Hepatocyte (in vitro differentiated cells): ENCODE measurements at regions not wholly inside any gene's neighbourhood (a gene's known extent, or its start where the extent isn't known, plus 50 kb on each side); places are given as distances from the start of the nearest gene placed in this dataset.

Source experiments
- DNase-seq: peaks from one replicate; pipeline ENCODE4 v3.0.0-alpha.2; 2016; ENCODE audit warnings: low spot score
- H2AFZ ChIP-seq: fragments of 200-600 bp; sonication (generic); 2 replicates; pipeline ENCODE4 v1.6.0; 2016; ENCODE audit warnings: antibody characterized with exemption, mild to moderate bottlenecking
- H3K27ac ChIP-seq: fragments of 200-600 bp; sonication (generic); 2 replicates; pipeline ENCODE4 v1.5.1; 2016; ENCODE audit warnings: mild to moderate bottlenecking
- H3K27me3 ChIP-seq: fragments of 200-600 bp; sonication (generic); 2 replicates; pipeline ENCODE4 v1.6.1; 2016
- H3K36me3 ChIP-seq: fragments of 200-600 bp; sonication (generic); replicated peaks from 2 replicates; pipeline ENCODE4 v1.5.1; 2016; ENCODE audit warnings: low read depth; ENCODE audit not compliant: insufficient read depth
- H3K4me1 ChIP-seq: fragments of 200-600 bp; sonication (generic); 2 replicates; pipeline ENCODE4 v1.5.1; 2016; ENCODE audit warnings: mild to moderate bottlenecking, moderate library complexity; ENCODE audit not compliant: insufficient read depth
- H3K4me2 ChIP-seq: fragments of 200-600 bp; sonication (generic); 2 replicates; pipeline ENCODE4 v1.6.0; 2016
- H3K4me3 ChIP-seq: fragments of 200-600 bp; sonication (generic); 2 replicates; pipeline ENCODE4 v1.5.1; 2016; ENCODE audit warnings: mild to moderate bottlenecking
- H3K79me2 ChIP-seq: fragments of 200-600 bp; sonication (generic); 2 replicates; pipeline ENCODE4 v1.6.0; 2017; ENCODE audit warnings: mild to moderate bottlenecking
- H3K9me2 ChIP-seq: fragments of 200-600 bp; sonication (generic); replicated peaks from 2 replicates; pipeline ENCODE4 v1.6.0; 2017; ENCODE audit warnings: mild to moderate bottlenecking; ENCODE audit not compliant: insufficient read depth
- H3K9me3 ChIP-seq: fragments of 200-600 bp; sonication (generic); 2 replicates; pipeline ENCODE4 v1.5.1; 2016; ENCODE audit warnings: low read depth, mild to moderate bottlenecking
- H4K20me1 ChIP-seq: fragments of 200-600 bp; sonication (generic); 2 replicates; pipeline ENCODE4 v1.6.0; 2016; ENCODE audit warnings: mild to moderate bottlenecking; ENCODE audit not compliant: insufficient read depth, poor library complexity, severe bottlenecking
- CTCF ChIP-seq: fragments of 200-600 bp; sonication (generic); IDR thresholded peaks from 2 replicates; pipeline ENCODE4 v1.5.1; 2016; ENCODE audit warnings: antibody characterized with exemption, mild to moderate bottlenecking; ENCODE audit not compliant: poor library complexity
- EZH2 ChIP-seq: fragments of 200-600 bp; sonication (generic); IDR thresholded peaks from 2 replicates; pipeline ENCODE4 v1.6.1; 2016; ENCODE audit warnings: antibody characterized with exemption, mild to moderate bottlenecking, borderline replicate concordance
- EZH2phosphoT487 ChIP-seq: fragments of 200-600 bp; sonication (generic); IDR thresholded peaks from one replicate; pipeline ENCODE4 v1.6.1; 2018; ENCODE audit warnings: antibody characterized with exemption, mild to moderate bottlenecking, low read depth, moderate library complexity; ENCODE audit not compliant: unreplicated experiment, severe bottlenecking
- WGBS: methylation state at CpG from one replicate; pipeline ENCODE4 v1.1.6; 2016; ENCODE audit warnings: low lambda C conversion rate; ENCODE audit errors: missing lambda C conversion rate; 5-methylcytosine and 5-hydroxymethylcytosine counted together

GRCh38 chr2:109057686-109058085 lies 68.7 kb upstream of the EDAR start:
- no peaks in the 10 kb centered on the region for H3K9me3 ChIP-seq
- DNase-seq: no peak
- WGBS: 76% methylated on average over 9 of the region's 9 CpGs

GRCh38 chr2:109055435-109055834 lies 66.4 kb upstream of the EDAR start:
- TF ChIP-seq EZH2: no peak
- no peak for TF ChIP-seq EZH2phosphoT487
- no peak for TF ChIP-seq CTCF
- WGBS: 91% methylated on average over 14 of the region's 14 CpGs
- Histone ChIP-seq H3K4me2 (no peak overlapping the region), H3K27ac (no peak overlapping the region), H3K9me2 (no peaks in the 10 kb centered on the region), H3K36me3 (no peaks in the 10 kb centered on the region), H4K20me1 (no peaks in the 10 kb centered on the region), H2AFZ (no peak overlapping the region), H3K27me3 (no peaks in the 10 kb centered on the region), H3K9me3 (no peaks in the 10 kb centered on the region), H3K79me2 (no peaks in the 10 kb centered on the region), H3K4me1 (no peaks in the 10 kb centered on the region), H3K4me3 (no peak overlapping the region)
- DNase-seq: no peak

More at GRCh38 chr2:109057686-109058085, 68.7 kb upstream of the EDAR start:
- Histone ChIP-seq H2AFZ (no peak overlapping the region), H3K79me2 (no peaks in the 10 kb centered on the region), H3K36me3 (no peaks in the 10 kb centered on the region), H3K4me3 (no peak overlapping the region), H4K20me1 (no peaks in the 10 kb centered on the region), H3K4me1 (peaks cover 5% of the 10 kb centered on the region), H3K4me2 (no peak overlapping the region), H3K27ac (no peak overlapping the region), H3K9me2 (no peaks in the 10 kb centered on the region), H3K27me3 (no peaks in the 10 kb centered on the region)
- TF ChIP-seq CTCF (no peak), EZH2phosphoT487 (no peak), EZH2 (no peak)

- Histone ChIP-seq H4K20me1 (no peaks in the 10 kb centered on the region), H3K9me2 (no peaks in the 10 kb centered on the region), H3K27ac (no peak overlapping the region), H3K27me3 (no peaks in the 10 kb centered on the region), H3K4me2 (no peak overlapping the region), H3K36me3 (no peaks in the 10 kb centered on the region), H3K9me3 (no peaks in the 10 kb centered on the region), H3K4me1 (no peaks in the 10 kb centered on the region), H3K79me2 (no peaks in the 10 kb centered on the region), H3K4me3 (no peak overlapping the region), H2AFZ (no peak overlapping the region)
- TF ChIP-seq EZH2phosphoT487 (no peak), CTCF (no peak), EZH2 (no peak)
- DNase-seq: no peak
- WGBS: 92% methylated on average over 3 of the region's 3 CpGs
Observed at GRCh38 chr2:109054865-109055264, 65.8 kb upstream of the EDAR start.

- H2AFZ ChIP-seq: no peak overlapping the region
- H3K4me3 ChIP-seq: no peak overlapping the region
- H3K4me2 ChIP-seq: no peak overlapping the region
- no peaks in the 10 kb centered on the region for H4K20me1 ChIP-seq
- H3K27me3 ChIP-seq: no peaks in the 10 kb centered on the region
- H3K79me2 ChIP-seq: no peaks in the 10 kb centered on the region
- peaks cover 4% of the 10 kb centered on the region for H3K4me1 ChIP-seq
- no peak for DNase-seq
- no peaks in the 10 kb centered on the region for H3K9me2 ChIP-seq
- 94% methylated on average over 9 of the region's 9 CpGs for WGBS
- TF ChIP-seq CTCF (no peak), EZH2 (no peak), EZH2phosphoT487 (no peak)
- no peak overlapping the region for H3K27ac ChIP-seq
- no peaks in the 10 kb centered on the region for H3K36me3 ChIP-seq
- no peaks in the 10 kb centered on the region for H3K9me3 ChIP-seq
Observed at GRCh38 chr2:109053716-109054115, 64.7 kb upstream of the EDAR start.
